GM19035 (cell line): ENCODE measurements at regions not wholly inside any gene's neighbourhood (a gene's known extent, or its start where the extent isn't known, plus 50 kb on each side); places are given as distances from the start of the nearest gene placed in this dataset.
"Not testable (repeated sequence)": the region's sequence is repeated elsewhere in the genome, so short reads cannot be mapped to it uniquely, and the experiment has no call there.

ENCODE experiments used
- ATAC-seq: cut with Tn5 transposase; IDR thresholded peaks from one replicate; pipeline ENCODE4 v1.9.1; 2021; ENCODE audit not compliant: unreplicated experiment

DNA sequence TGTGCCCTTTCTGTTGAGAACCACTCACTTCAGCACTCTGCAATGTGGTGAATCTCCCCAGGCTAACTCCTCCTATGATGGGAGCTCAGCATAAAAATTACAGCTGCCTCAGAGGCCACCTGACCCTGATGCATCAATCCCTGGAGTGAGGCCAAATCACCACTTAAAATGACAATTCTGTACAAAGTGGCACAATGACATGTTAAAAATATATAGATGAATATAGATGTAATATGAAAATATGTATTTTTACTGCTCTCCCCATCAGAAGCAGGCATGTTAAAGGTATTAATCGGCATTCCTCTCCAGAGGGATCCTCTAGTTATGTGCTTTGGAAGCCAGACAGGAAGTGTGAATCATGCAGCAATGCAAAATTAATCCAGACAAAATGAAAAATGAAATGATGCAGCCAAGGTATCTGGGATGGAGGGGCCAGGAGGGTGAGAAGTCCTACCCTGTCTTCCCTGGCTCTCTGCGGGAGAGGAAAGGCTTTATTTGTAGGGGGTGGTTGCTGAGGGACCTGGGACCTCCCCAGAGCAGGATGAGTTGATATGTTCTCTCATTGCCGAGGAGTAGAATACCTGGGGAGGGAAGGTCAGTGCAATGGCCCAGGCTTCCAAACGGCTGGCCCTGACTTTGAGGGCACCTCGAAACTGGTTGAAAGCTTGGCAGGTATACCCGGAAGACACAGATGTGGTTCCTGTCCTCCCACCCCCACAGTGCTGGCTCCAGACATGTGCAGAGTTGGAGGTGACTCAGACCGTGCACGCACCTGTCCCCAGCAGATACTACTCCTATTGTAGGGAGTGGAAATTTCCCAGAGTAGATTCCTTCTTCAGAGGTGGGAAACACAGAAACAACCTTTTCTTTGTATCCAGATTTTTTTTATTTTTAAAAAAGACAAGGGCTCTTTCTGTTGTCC is 347.9 kb upstream of the NCAM1 start:
- ATAC-seq: no peak

DNA sequence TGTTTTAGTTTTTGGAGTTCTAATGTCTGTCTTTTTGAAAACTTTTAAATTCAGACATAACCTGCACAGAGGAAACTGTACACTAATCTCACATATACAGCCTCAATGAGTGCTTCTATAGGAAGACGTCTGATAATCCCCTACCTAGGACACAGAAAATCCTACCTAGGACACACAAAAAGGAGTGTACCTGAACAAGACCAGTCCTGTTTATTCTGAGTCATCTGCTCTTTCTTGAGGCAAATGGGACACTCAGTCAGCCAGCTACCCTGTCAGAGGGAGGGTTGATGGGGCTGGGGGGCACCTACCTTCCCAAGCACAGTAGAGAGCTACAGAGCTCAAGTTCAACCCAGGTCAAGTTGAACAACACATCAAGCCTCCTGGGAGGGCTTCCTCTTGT is 346.6 kb upstream of the NCAM1 start:
- no peak for ATAC-seq

DNA sequence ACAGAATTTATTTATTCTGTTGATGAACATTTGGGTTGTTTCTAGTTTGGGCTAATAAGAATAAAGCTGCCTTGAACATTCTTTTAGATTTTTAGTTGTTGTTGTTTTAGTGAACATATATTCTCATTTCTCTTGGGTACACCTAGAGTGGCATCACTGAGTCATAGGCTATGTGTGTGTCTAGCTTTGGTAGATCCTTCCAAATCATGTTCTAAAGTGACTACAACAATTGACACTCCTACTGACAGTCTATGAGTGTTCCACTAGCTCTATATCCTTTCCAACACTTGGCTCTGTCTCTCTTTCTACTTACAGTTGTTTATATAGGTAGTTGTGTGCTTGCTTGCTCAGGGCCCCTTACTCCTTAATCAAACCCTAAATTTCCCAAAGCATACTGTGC is 346.0 kb upstream of the NCAM1 start:
- ATAC-seq: no peak

DNA sequence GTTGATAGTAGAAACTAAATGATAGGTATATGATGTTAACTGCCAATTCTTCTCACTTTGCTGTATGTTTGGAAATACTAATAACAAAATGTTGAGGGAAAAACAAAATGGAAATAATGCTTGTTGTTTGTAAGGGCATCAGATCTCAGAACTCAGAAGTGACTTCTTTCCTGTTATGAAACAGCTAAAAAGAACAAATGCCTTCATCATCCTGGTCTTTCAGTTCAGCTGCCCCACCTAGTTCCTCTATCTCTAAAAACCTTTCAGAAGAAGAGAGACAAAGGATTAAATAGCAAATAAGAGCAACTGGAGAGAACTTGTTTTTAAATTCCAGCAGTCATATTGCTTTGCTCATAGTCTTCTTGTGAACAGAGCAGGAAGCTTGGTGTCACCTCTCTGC is 345.3 kb upstream of the NCAM1 start:
- no peak for ATAC-seq

DNA sequence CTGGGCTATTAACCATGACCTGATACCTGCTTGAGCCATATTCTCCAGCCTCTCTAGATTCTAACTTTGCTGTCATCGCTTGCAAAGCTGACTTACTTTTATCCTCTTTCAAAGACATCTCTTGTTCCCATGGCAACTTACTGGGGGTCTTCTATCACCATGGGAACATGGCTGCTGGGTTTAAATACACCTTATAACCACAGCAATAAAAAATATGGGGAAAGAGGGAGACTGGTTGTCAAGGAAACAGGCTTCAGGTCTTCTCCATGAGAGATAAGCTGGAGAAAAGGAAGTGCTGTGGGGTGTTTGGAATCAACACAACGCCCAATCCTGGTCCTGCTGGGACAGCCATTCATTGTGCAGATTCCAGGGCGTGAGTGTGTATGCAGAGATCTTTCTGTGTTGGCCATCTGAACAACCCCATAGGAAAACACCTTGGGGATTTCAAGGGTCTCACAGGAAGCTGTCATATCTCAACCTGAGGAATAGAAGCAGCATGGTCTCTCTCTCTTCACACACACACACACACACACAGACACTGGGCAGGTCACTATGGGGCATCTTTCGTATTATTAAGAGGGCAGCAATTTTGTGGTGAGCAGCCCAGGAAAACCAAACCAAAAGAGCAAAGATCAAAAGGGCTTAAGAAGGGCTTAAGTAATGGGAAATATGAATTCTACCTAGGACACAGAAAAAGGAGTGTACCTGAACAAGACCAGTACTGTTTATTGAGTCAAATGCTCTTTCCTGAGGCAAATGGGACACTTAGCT is 344.7 kb upstream of the NCAM1 start:
- no peak for ATAC-seq

DNA sequence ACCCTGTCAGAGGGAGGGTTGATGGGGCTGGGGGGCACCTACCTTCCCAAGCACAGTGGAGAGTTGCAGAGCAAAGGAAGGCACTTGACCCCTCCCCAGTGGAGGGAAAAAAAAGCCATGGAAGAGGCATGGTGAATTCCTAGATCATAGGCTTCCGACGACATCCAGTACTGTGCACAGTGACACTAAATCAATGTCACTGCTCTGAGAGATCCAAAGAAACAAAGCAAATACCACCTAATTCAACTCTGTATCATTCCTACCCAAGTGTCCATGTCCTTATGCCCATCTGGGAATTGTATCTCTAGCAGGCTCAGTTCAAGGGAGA is 344.2 kb upstream of the NCAM1 start:
- ATAC-seq: no peak

DNA sequence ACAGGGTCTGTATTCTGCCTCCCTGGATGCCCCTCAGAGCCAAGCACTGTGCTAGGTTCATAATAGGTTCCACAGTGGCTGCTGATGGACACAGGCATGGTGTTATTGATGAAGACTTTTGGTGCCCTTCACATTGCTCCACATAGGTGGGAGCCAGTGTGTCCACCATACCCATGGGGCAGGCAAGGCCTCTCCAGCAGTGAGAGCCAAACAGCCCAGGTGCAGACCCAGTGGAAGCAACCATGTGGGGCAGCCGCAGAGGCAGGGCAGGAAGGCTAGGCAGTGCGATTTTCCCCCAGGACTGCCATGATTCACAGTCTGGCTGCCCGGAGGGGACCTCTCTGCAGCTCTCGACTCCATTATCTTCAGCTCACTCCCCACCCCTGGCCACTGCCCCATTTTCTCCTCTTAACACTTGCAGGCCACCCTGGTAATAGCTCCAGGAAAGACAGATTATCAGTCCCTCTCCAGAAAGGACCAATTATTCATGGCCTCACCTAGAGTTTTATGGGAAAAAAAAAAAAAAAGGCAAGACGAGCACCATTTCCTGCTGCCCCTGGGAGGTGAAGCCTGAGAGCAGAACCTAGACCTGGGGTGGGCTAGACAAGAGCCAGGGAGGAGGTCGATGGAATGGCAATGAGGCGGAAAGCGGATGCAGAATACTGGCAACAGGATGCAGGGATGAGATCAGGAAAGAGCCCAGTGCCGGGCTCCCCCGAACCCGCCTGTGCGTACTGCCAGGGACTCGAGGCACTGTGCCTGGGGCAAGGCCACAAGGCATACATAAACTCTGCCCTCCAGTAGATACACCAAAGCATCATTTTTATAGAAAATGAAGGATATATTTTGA is 343.0 kb upstream of the NCAM1 start:
- ATAC-seq: no peak

DNA sequence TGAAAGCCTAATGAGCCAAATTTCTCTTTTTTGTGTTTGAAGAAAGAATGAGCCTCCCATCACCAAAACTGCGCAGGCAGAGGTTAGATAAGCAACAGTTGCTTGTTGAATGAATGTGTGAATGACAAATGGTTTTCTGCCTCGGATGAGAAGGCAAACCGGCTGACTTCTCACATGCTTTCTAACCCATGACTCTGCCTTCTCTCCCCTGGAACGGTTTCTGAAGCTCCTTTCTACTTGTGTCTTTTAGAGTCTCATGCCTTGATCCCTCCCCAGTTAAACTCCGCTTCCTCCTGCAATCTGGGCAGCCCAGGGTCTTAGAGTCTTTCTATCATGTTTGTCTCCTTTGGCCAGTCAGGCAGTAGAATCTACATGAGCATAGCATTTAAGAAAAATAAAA is 342.1 kb upstream of the NCAM1 start:
- ATAC-seq: no peak

DNA sequence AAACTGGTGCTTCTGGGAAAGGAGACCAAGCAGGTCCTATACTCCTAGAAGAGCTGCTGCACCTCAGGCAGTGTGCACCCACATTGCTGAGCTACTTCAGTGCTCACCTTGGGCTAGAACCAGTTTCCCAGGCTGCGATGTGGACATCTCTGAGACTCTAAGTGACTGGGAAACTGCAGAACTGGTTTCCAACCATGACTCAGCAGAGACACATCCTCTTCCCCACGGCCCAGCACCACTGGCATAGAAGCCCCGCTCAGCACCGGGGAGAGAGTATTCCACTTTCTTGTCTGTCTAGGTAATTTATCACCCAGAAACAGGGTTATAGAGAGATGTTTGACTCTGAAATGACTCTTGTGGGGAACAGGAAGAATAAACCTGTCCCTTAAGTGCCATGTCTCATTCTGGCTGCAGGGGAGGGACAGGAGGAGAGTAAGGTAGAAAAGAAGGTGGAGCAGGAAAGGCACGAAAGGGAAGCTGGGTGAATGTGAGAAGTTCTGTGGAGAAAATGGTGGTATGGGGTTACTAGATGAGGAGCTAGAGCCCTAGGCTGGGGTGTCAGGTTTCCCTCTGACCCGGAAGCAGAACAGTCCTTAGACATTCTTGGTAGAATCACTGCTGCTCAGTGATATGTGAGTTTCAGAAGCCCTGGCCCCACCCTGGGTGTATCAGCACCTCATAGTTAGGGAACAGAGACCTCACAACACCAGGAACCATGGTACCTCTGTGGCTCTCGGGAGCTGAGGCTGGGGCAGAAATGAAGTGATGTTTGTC is 340.4 kb upstream of the NCAM1 start:
- no peak for ATAC-seq

DNA sequence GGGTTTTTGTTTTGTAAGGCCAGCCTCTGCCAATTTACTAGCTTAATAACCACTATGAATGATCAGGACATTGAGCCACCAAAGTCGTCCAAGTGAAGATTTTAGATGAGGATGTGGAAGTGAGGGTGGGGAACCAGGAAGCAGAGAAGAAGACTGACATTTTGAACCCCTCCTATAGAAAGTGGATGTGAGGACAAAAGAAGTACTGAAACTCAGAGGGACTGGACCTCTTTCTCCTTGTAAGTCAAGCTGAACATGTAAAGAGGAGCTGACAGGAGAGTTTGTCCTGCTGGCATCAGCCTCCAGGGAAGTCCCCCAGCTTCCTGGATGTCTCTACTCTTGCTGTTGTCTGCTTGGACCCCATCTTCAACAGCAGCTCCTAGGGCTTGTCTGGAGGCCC is 338.2 kb upstream of the NCAM1 start:
- ATAC-seq: no peak

DNA sequence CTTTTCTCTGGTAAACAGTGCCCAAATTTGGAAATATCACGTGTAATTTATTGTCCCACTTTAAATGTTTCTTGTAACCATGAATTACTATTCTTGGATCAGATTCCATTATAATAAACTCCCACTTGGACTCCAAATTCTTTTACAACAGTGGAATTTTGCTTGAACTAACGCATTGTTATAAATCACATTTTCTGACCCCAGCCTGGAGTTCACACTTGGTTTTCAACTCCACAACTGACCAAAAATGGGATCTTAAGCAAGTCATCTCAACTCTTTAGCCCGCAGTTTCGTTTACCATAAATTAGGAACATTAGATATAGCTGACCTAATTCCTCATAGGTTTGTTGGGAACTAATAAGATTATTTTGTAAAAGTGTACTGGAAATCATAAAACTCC is 336.8 kb upstream of the NCAM1 start:
- no peak for ATAC-seq

DNA sequence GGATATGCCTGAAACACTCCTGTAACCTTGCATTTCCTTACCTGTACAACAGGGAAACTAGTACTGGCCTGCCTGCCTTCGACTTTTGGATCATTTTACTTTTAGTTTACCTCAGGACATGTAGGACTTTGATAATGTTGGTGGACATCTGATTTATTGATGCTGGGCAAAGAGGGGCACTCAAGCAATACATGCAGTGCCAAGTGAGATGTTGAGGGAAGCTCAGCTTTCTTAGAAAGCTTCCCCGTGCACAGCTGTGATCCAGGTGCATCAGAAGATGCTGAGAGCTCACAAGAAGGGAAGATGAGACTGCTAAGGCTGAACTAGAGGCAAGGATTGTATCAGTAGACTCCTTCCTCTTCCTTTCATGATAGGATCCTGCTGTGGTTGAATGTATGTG is 336.2 kb upstream of the NCAM1 start:
- not testable (repeated sequence) for ATAC-seq

DNA sequence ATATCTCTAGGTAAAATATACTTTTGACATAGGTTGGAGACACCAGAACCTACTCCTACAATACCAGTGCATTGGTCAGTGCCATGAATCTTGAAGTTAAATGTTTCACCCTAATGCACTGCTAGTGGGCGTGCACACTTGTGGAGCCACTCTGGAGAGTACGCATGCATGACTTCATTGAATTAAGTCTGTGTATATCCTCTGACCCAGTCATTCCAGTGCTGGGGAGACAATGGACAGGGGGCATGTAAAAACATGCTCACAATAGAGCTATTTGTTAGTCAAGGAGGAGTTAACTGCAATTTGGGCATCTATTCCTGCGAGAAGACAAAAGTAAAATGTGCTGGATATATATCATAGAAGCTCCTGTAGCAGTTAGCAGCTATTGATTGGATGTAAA is 335.4 kb upstream of the NCAM1 start:
- no peak for ATAC-seq

DNA sequence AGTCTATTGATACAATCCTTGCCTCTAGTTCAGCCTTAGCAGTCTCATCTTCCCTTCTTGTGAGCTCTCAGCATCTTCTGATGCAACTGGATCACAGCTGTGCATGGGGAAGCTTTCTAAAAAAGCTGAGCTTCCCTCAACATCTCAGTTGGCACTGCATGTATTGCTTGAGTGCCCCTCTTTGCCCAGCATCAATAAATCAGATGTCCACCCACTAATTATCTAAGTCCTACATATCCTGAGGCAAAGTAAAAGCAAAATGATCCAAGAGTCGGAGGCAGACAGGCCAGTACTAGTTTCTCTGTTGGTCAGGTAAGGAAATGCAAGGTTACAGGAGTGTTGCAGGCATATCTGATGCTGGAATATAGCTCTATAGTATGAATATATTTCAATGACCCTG is 334.5 kb upstream of the NCAM1 start:
- ATAC-seq: no peak

DNA sequence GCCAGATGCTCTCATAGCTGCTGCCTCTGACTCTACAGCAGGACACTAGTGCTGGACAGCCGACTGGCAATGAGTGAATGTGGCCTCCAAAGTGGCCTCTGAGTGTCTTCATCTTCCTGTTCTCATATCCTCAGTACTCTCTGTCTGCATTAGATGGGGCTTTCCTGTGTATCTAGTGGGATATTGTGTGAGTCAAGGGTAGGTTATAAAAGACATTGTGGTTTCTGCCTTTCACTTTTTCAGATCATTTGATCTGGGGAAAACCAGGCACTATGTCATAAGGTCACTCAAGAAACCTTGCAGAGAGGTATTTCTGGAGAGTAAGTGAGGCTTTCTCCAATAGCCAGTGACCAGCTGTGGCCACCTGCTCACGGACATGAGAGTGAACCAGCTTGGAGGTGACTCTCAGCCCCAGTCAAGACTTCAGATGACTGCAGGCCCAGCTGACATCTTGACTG is 333.6 kb upstream of the NCAM1 start:
- ATAC-seq: peak; percentile 67

DNA sequence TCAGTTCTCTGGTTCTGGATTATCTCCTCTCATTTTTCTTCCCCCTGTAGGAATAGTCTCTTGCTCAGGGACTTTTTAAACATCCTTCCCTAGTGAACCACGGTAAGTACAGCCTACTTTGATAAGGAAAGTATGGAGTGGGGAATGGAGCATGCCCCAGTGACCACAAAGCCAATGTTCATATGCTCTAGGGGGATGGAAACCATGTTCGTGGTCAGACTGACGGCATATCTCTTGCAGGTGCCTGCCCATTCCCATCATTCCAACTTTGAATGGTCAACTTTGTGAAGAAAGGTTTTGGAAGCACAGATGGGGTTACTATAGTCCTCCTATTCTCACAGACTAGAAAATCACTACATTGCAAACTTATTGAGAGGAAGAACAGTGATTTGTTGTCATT is 332.5 kb upstream of the NCAM1 start:
- ATAC-seq: no peak

DNA sequence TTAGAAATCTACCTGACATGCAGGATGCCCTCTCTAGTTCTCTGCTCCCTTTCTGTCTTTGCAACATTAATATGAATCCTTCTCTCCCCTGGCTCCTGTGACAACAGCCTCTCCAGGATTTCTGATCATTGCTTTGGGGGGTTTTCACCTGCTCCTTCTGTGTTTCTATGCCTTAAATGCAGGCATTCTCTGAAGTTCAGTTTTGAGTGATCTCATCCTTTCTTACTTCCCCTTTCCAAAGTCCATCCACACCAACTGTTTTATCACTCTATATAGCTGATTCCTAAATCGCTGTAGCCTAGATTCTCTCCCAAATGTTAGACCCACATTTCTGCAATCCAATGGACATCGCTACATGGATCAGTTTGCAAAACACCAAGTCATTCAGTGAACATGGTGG is 330.7 kb upstream of the NCAM1 start:
- no peak for ATAC-seq

DNA sequence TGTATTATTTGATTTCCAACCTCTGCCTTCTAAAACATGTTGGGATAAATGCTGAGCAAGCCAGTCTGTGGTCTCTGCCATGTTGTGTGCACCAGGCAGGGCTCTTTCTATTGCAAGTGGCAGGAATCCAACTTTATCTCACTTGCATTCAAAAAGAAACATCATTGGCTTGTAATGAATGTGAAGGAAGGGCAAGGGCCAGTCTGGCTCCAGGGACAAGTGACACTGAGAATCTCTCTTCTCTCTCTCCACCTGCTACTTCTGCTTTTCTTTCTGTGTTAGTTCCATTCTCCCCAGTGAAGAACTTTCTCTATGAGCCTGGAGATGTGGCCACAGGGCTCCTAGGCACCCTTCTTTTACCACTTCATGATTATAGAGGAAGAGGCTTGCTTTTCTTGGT is 329.9 kb upstream of the NCAM1 start:
- ATAC-seq: no peak

DNA sequence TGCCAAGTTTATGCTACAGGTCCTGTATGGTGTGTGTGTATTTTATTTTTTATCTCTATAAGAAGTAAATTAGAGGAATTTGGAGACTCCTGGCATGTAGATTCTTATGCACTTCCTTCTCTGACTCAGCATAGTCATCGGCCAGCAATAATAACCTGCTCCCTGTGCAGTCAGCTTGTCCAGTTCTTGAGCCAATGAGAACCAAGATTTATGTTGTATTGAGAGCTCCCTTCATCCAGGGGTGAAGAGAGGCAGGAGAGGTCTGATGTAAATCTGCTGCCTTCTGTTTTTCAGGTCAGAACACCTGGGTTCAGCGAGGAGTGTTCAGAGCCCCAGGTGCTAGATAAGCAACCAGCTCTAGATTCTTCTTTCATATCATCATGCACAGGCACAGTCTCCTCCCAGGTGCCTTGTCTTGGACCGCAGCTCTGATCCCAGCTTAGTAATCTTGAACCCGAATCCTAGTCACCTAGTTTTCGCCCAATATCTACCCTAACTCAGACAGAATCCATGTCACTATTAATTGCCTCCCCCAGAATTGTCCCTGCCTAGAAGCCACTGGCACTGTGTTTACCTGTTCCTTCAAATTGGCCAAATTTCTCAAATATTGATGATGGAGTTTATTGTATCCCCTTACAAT is 328.2 kb upstream of the NCAM1 start:
- no peak for ATAC-seq

DNA sequence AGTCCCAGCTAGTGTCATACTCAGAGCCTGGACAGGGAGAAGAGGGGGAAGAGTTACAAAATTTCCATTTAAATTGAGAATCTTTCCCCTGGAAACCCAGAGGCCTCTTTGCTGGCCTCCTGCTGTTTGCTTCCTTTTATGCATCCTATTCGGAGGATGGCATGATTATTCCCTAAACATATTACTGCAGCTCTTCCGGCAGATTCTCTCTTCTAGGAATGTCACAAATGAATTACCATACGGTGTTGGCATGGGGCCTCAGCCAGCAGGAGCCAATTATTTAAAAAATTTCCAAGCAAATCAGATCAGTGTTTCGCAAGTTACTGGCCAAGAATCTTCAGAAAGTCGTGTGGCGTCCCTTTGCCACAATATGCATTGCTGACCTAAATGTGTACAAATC is 326.7 kb upstream of the NCAM1 start:
- ATAC-seq: no peak
